HCT116 (cell line): ENCODE measurements at regions not wholly inside any gene's neighbourhood (a gene's known extent, or its start where the extent isn't known, plus 50 kb on each side); places are given as distances from the start of the nearest gene placed in this dataset.

ENCODE experiments used
- ATAC-seq: fragments of 200-7000 bp; cut with Tn5 transposase; 2 replicates; pipeline ENCODE4 v1.9.1; 2020; ENCODE audit warnings: mild to moderate bottlenecking, moderate library complexity
- BruUV-seq: library from RNA; stranded (reverse); fragments of 400-500 nt; replicated peaks from 2 replicates; lab custom pipeline; 2021; lab: Mats Ljungman, UMichigan
- CTCF ChIA-PET: fragments of 300-600 bp; sonication (Branson Sonifier 250); formaldehyde crosslinking; loops from one replicate; lab custom pipeline; 2021; ENCODE audit warnings: antibody characterized with exemption; lab: Charles Lee
- POLR2A ChIA-PET: fragments of 300-600, 350-600 bp; sonication (Branson Sonifier 250); formaldehyde crosslinking; loops from one replicate; lab custom pipeline; 2021; ENCODE audit warnings: antibody characterized with exemption; lab: Charles Lee
- RAD21 ChIA-PET, 2 experiments: fragments of 300-600 bp; sonication (Branson Sonifier 250); formaldehyde crosslinking; loops; one replicate each; lab custom pipeline; 2023; ENCODE audit warnings: low total read pairs in 2 of 2; ENCODE audit not compliant: uncharacterized antibody in 2 of 2, unreplicated experiment in 2 of 2, low non-redundant PET in 1 of 2; lab: Charles Lee
- DNase-seq: peaks from one replicate; pipeline ENCODE4 v3.0.0-alpha.2; 2010; ENCODE audit warnings: low read depth, low spot score
- H2AFZ ChIP-seq: fragments of 200-600 bp; shearing (Covaris generic), sonication (generic); 2 replicates; pipeline ENCODE4 v1.6.1; 2017; ENCODE audit warnings: low read depth, mixed run types, mixed read lengths, antibody characterized with exemption, low read length; ENCODE audit not compliant: poor library complexity, severe bottlenecking
- H3K27ac ChIP-seq: 2 replicates; pipeline ENCODE4 v1.5.1; 2012; ENCODE audit warnings: low read depth, low read length
- H3K27me3 ChIP-seq: fragments of 200-600 bp; sonication (generic); 2 replicates; pipeline ENCODE4 v1.6.1; 2016; ENCODE audit warnings: mixed run types, low read length, mixed read lengths; ENCODE audit not compliant: insufficient read depth
- H3K36me3 ChIP-seq, 2 experiments: fragments of 200-500 bp in 1 of 2; fragments of 200-600 bp in 1 of 2; sonication (Bioruptor generic) in 1 of 2; sonication (generic) in 1 of 2; 2 replicates each; pipeline versions ENCODE4 v1.5.1 to v1.6.1; 2014 to 2016; ENCODE audit warnings: low read length in 2 of 2, inconsistent platforms in 1 of 2, mixed read lengths in 1 of 2, mixed run types in 1 of 2; ENCODE audit not compliant: insufficient read depth in 2 of 2, control insufficient read depth in 1 of 2
- H3K4me1 ChIP-seq, 2 experiments: fragments of 200-600 bp in 1 of 2; sonication (generic) in 1 of 2; 2 replicates each; pipeline versions ENCODE4 v1.5.1 to v1.6.1; 2012 to 2017; ENCODE audit warnings: low read length in 2 of 2, inconsistent platforms in 1 of 2, mild to moderate bottlenecking in 1 of 2, mixed read lengths in 1 of 2, mixed run types in 1 of 2, moderate library complexity in 1 of 2; ENCODE audit not compliant: insufficient read depth in 2 of 2, control insufficient read depth in 1 of 2
- H3K4me2 ChIP-seq: fragments of 200-600 bp; sonication (generic); 2 replicates; pipeline ENCODE4 v1.6.1; 2017; ENCODE audit warnings: mixed run types, low read length, mixed read lengths
- H3K4me3 ChIP-seq, 2 experiments: fragments of 200-600 bp in 1 of 2; sonication (generic) in 1 of 2; replicated peaks in 1 of 2; 2 replicates each; pipeline ENCODE4 v1.5.1; 2011 to 2016; ENCODE audit warnings: low read length in 2 of 2, control low read depth in 1 of 2, low read depth in 1 of 2, mild to moderate bottlenecking in 1 of 2, mixed read lengths in 1 of 2, mixed run types in 1 of 2
- H3K79me2 ChIP-seq: fragments of 200-600 bp; sonication (generic); 2 replicates; pipeline ENCODE4 v1.6.1; 2017; ENCODE audit warnings: mild to moderate bottlenecking, mixed run types, low read length, moderate library complexity, mixed read lengths; ENCODE audit not compliant: insufficient read depth
- H3K9ac ChIP-seq: fragments of 200-600 bp; sonication (generic); 2 replicates; pipeline ENCODE4 v1.6.1; 2016; ENCODE audit warnings: low read length, mixed read lengths
- H3K9me2 ChIP-seq: fragments of 200-600 bp; sonication (generic), shearing (Covaris generic); 2 replicates; pipeline ENCODE4 v1.6.1; 2017; ENCODE audit warnings: mixed run types, mild to moderate bottlenecking, moderate library complexity; ENCODE audit not compliant: insufficient read depth
- H3K9me3 ChIP-seq, 2 experiments: fragments of 200-500 bp in 1 of 2; fragments of 200-600 bp in 1 of 2; sonication (Bioruptor generic) in 1 of 2; sonication (generic) in 1 of 2; 2 replicates each; pipeline ENCODE4 v1.6.1; 2014 to 2017; ENCODE audit warnings: low read length in 2 of 2, mixed read lengths in 2 of 2, inconsistent platforms in 1 of 2, low read depth in 1 of 2, mild to moderate bottlenecking in 1 of 2, mixed run types in 1 of 2, moderate library complexity in 1 of 2; ENCODE audit not compliant: control insufficient read depth in 1 of 2, insufficient read depth in 1 of 2
- H4K20me1 ChIP-seq: fragments of 200-600 bp; sonication (generic), shearing (Covaris generic); 2 replicates; pipeline ENCODE4 v1.6.1; 2017; ENCODE audit warnings: mixed run types, mild to moderate bottlenecking, moderate library complexity; ENCODE audit not compliant: insufficient read depth
- ATF3 ChIP-seq: IDR thresholded peaks from 2 replicates; pipeline ENCODE4 v1.6.1; 2012
- CBX3 ChIP-seq: IDR thresholded peaks from 2 replicates; pipeline ENCODE4 v1.6.1; 2012; ENCODE audit warnings: low read depth
- CEBPB ChIP-seq: IDR thresholded peaks from 2 replicates; pipeline ENCODE4 v1.6.1; 2012; ENCODE audit warnings: low read depth
- EGR1 ChIP-seq: IDR thresholded peaks from 2 replicates; pipeline ENCODE4 v1.6.1; 2012; ENCODE audit warnings: low read depth
- ELF1 ChIP-seq: IDR thresholded peaks from 2 replicates; pipeline ENCODE4 v1.6.1; 2012; ENCODE audit warnings: low read depth, borderline replicate concordance
- EZH2 ChIP-seq: fragments of 200-600 bp; sonication (generic); IDR thresholded peaks from 2 replicates; pipeline ENCODE4 v1.6.1; 2017; ENCODE audit warnings: antibody characterized with exemption, mixed run types
- EZH2phosphoT487 ChIP-seq: fragments of 200-600 bp; IDR thresholded peaks from 2 replicates; pipeline ENCODE4 v1.6.1; 2018; ENCODE audit warnings: antibody characterized with exemption, borderline replicate concordance
- JUND ChIP-seq: IDR thresholded peaks from 2 replicates; pipeline ENCODE4 v1.6.1; 2012
- POLR2AphosphoS5 ChIP-seq: IDR thresholded peaks from 2 replicates; pipeline ENCODE4 v1.6.1; 2011; ENCODE audit warnings: mild to moderate bottlenecking, low read depth, low read length, moderate library complexity
- RAD21 ChIP-seq: IDR thresholded peaks from 2 replicates; pipeline ENCODE4 v1.6.1; 2012; ENCODE audit warnings: low read depth, mild to moderate bottlenecking
- ZFX ChIP-seq: fragments of 450-650 bp; IDR thresholded peaks from 2 replicates; pipeline ENCODE4 v1.6.1; 2017
- intact Hi-C: fragments of 100-400 bp; cut with micrococcal nuclease; formaldehyde crosslinking; loops from 2 replicates; pipeline ENCODE4 v1.10.0; 2022

GRCh38 chr6:20029979-20030378 lies 182.3 kb downstream of the MBOAT1 start (continued):
- TF ChIP-seq CEBPB = no peak

- Histone ChIP-seq H3K9ac (no peak overlapping the region), H3K9me3 (no peaks in the 10 kb centered on the region), H3K27me3 (no peaks in the 10 kb centered on the region), H3K9me2 (no peaks in the 10 kb centered on the region), H3K4me3 (no peak overlapping the region), H3K4me2 (no peak overlapping the region), H3K36me3 (no peaks in the 10 kb centered on the region), H3K79me2 (no peaks in the 10 kb centered on the region), H3K27ac (no peak overlapping the region), H4K20me1 (no peaks in the 10 kb centered on the region)
- RAD21 ChIA-PET = no interaction called here
- intact Hi-C loops = no loop called here
- CTCF ChIA-PET = no interaction called here
- DNase-seq = no peak
- TF ChIP-seq ZFX (no peak), ELF1 (no peak), POLR2AphosphoS5 (no peak), EZH2phosphoT487 (no peak), JUND (no peak), CBX3 (no peak), EZH2 (no peak), EGR1 (no peak), RAD21 (no peak), ATF3 (no peak), CEBPB (no peak)
- TF ChIP-seq, all 23 proteins: peak for 0
- peaks cover 0 to 4% of the 10 kb centered on the region in 2 experiments; a peak in 1 of 4 replicates for H3K4me1 ChIP-seq
- no peak overlapping the region for H2AFZ ChIP-seq
- ATAC-seq = no peak
- POLR2A ChIA-PET = no interaction called here
- BruUV-seq = no TSS peak
These were observed 180.9 kb downstream of the MBOAT1 start for GRCh38 chr6:20031342-20031741.
